OCI-LY1 (cell line): ENCODE measurements at regions not wholly inside any gene's neighbourhood (a gene's known extent, or its start where the extent isn't known, plus 50 kb on each side); places are given as distances from the start of the nearest gene placed in this dataset.

Experiments used
- CTCF ChIP-seq: fragments of 200-600 bp; sonication (generic), shearing (Covaris generic); IDR thresholded peaks from 2 replicates; pipeline ENCODE4 v1.5.1; 2017; ENCODE audit warnings: mild to moderate bottlenecking, antibody characterized with exemption, low read length, moderate library complexity, mixed read lengths
- EZH2 ChIP-seq: fragments of 200-600 bp; sonication (generic), shearing (Covaris generic); IDR thresholded peaks from 2 replicates; pipeline ENCODE4 v1.8.0; 2017; ENCODE audit warnings: borderline replicate concordance, mixed run types, mild to moderate bottlenecking, antibody characterized with exemption, low read length, moderate library complexity, mixed read lengths

- TF ChIP-seq CTCF (no peak), EZH2 (no peak)
Observed at GRCh38 chr11:90855531-90855930, 632.7 kb upstream of the CHORDC1 start.
